PC-3 (cell line): ENCODE measurements at regions not wholly inside any gene's neighbourhood (a gene's known extent, or its start where the extent isn't known, plus 50 kb on each side); places are given as distances from the start of the nearest gene placed in this dataset.

Experiments used
- CTCF ChIP-seq: fragments of 300-600 bp; sonication (generic); conservative IDR thresholded peaks from 2 replicates; pipeline ENCODE4 v1.5.1; 2017; ENCODE audit warnings: antibody characterized with exemption, low read depth, mild to moderate bottlenecking, low read length
- EZH2 ChIP-seq: fragments of 300-600 bp; sonication (generic); IDR thresholded peaks from one replicate; pipeline ENCODE4 v1.6.1; 2017; ENCODE audit warnings: antibody characterized with exemption, mild to moderate bottlenecking, low read length; ENCODE audit not compliant: unreplicated experiment

- TF ChIP-seq CTCF (no peak), EZH2 (no peak)
Measured at GRCh38 chr4:38189445-38189844, 229.2 kb downstream of the PTTG2 start.
